ENCODE measurements at regions not wholly inside any gene's neighbourhood (a gene's known extent, or its start where the extent isn't known, plus 50 kb on each side); places are given as distances from the start of the nearest gene placed in this dataset.

- DNase-seq: no peak
These were observed 144.1 kb downstream of the CD8B2 start for GRCh38 chr2:106631281-106631680.

DNA sequence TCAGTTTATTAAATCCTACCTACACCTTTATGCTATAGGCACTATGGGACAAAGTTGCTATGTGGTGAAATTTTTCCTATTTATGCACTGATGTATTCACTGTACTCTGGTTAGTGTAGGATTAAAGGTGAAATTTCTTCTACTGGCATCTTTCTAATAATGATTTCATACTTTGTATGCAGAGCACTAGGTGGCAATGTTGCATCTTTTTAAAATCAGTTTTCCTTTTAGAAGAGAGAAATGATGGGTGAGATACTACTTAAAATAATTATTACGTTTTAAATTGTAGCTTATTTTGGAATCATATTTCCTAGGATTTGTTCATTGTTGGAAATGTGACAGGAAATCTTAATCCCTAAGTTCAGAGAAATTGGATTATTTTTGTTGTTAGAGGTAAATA lies 150.9 kb downstream of the CD8B2 start:
- DNase-seq: no peak

GRCh38 chr2:106638580-106638979 lies 151.4 kb downstream of the CD8B2 start:
- no peak for DNase-seq

- no peak for DNase-seq
These were observed 155.5 kb downstream of the CD8B2 start for GRCh38 chr2:106642679-106643078.

GRCh38 chr2:106644623-106645022 lies 157.5 kb downstream of the CD8B2 start:
- no peak for DNase-seq

GRCh38 chr2:106646605-106647004 lies 159.4 kb downstream of the CD8B2 start:
- no peak for DNase-seq

GRCh38 chr2:106649306-106649705 lies 162.1 kb downstream of the CD8B2 start:
- DNase-seq: no peak

DNA sequence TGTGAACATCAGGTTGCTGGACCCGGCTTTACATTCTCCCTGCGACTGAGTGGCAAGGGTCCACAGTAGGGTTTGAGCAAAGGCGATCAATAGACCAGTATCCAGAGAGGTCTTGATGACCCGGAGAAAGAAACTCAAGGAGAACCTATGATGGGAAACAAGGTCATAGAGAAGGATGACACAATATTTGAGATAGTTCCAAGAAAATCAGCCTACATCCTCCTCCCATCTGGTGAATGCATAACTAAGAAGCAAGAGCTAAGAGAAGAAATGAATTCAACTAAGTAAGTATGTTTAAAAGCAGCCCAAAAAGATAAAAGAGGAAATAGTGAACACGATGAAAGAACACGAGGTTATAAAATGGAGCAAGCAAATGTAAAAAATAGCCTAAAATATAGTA lies 166.3 kb downstream of the CD8B2 start:
- DNase-seq: no peak

DNA sequence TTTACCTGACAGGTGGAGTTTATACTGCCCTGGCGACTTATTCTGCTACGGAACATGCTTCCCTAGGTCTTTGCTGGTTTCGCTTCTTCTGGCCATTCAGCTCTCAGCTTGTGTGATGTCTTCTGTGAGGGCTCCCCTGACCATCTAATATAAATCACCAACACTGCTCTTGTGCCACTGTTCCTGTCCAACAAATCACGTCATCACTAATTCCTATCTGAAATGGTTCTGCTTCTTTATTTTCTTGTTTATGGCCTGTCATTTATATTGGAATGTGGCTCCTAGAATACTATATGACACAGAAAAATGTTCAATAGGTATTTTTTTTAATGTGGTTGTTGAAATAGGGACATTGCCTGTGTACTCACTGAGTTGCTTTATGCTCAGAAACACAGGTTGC lies 171.5 kb downstream of the CD8B2 start:
- DNase-seq: no peak

DNA sequence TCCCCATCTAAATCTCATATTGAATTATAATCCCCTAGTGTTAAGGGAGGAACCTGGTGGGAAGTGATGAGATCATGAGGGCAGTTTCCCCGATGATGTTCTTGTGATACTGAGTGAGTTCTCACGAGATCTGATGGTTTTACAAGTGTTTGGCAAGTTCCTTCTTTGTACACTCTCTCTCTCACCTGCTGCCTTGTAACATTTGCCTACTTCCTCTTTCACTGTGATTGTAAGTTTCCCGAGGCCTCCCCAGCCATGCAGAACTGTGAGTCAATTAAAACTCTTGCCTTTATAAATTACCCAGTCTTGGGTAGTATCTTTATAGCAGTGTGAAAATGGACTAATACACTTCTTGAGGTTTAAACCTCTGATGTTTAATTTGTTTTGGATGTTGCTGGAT lies 177.5 kb downstream of the CD8B2 start:
- peak; percentile 14 to 16 for DNase-seq

DNA sequence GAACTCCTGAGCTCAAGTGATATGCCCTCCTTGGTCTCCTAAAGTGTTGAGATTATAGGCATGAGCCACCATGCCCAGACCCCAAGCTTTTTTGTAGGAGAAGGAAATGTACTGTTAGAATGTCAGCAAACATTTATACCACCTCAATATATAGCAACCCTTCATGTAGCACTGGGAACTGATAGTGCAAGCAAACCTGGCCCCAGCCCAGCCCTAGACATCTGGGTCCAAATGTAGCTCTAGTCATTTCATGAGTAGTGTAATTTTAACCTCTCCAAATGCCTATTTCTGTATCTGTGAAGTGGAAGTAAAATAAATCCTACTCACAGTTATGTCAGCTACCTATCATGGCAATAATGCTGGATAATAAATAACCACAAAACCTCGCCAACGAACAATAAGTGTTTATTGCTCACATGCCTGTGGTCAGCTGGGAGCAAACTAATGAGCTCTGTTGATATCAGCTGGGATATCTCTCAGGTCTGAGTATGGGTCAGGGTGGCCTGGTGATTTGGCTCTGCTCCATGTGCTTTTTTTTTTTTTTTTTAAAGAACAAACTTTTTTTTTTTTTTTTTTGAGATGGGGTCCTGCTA lies 180.4 kb downstream of the CD8B2 start:
- no peak for DNase-seq

DNA sequence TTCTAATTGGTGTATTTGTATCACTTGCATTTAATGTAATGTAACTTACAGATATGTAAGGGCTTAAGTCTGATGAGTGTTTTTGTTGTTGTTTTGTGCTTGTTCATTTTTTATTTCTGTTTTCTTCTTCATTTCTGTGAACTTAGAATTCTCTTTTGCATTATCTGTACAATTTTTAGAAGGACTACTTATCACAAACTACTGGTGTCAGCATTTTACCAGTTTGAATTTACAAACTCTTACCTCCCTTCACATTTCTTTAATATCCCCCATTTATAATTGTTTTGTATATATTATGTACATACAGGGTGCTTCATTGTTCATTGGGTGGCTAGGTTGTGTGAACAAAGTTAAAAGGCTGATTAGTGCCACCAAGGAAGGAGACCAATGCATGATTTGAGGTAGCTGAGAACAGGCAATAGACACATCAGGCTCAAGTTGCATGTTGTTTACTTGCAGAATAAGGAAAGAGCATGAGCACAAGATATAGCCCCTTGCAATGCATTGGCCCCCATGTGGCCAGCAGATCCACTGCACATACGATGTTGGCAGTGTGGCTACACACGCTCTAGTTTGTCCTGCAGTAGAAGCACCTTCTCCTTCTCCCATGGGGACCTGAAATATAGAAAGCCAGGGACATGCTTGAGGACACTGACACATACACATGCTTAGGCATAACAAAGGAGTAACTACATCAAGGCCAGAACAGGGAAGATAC lies 198.2 kb downstream of the CD8B2 start:
- DNase-seq: no peak

DNA sequence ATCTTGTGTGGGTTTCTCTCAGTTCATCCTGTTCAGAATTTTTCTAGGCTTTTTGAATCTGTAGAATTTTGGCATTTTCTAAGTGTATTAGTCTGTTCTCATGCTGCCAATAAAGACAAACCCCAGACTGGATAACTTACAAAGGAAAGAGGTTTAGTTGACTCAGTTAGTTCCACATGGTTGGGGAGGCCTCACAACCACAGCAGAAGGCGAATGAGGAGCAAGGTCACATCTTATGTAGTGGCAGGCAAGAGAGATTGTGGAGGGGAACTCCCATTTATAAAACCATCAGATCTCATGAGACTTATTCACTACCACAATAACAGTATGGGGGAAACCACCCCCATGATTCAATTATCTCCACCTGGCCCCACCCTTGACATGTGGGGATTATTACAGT lies 199.2 kb downstream of the ST6GAL2 start:
- no peak for DNase-seq

DNA sequence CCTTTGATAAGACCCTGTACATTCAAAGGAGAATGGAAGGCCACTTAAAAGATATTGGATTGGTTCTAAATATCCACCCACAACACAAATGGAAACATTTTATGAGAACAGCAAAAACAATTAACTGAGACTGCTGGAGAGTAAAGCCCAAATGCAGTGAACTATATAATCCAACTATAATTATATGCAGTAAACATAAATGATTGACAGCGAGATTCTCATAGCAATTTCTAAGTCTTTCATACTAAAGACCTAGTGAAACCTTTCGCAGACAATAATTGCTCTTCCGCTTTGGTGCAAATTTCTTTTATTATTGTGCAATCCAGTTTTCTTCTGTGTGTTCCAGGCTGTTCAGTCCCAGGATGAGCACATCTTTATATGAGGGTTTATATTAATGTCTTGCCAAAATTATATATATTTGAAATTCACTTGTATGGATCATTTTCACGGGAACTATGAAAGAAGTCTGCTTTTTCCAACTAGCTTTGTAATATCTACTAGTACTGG lies 190.9 kb downstream of the ST6GAL2 start:
- no peak for DNase-seq

GRCh38 chr2:106695919-106696318 lies 190.0 kb downstream of the ST6GAL2 start:
- DNase-seq: no peak

DNA sequence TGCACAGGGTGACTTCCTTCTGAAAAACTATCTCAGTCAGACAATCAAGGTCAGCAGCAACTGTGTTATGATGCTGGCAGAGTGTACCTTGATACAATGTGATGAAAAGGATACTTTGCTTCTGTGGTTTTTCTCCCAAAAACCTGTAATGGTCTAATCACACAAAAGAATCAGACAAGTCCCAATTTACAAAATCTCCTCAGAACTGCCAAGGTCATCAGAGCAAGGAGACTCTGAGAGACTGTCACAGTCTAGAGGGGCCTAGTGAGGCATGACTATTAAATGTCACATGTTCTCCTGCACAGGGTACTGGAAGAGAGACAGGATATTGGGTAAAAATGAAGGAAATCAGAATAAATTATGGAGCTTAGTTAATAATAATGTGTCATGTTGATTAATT lies 185.4 kb downstream of the ST6GAL2 start:
- no peak for DNase-seq

DNA sequence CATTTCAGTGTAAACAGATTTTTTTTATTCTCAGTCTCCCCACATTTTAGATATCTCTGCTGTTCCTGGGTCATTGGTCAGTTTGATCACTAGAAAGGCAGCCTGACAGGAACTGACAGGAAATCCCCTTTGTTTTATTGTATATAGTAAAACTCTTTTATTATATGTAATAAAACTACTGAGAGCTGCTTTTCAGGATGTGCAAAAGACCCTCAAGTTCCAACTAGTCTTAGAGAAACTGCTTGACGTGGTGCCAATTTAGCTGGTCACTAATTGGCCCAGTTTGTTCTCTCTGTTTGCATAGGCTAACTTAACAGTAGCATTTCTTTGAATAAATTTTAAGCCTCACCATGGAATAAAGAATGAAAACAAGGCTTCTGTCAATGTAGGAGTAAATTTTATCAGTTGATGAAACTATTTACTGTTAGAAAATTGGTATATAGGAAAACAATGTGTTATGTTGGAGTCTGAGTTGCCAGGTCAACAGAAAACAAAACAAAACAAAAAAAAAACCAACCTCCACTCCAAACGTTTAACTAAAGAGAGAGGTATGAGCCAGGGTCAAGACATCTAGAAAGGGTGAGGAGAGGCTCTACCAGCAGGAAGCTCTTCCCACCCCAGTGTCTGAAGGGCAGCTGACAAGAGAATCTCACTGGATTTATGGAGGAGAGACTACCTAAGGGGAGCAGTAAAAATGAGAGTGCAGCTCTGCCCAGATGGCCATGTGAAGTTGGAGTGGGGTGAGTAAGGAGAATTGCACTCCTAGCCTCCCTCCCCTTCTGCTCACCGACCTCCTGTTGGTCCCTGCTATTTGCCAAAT lies 184.6 kb downstream of the ST6GAL2 start:
- DNase-seq: no peak

DNA sequence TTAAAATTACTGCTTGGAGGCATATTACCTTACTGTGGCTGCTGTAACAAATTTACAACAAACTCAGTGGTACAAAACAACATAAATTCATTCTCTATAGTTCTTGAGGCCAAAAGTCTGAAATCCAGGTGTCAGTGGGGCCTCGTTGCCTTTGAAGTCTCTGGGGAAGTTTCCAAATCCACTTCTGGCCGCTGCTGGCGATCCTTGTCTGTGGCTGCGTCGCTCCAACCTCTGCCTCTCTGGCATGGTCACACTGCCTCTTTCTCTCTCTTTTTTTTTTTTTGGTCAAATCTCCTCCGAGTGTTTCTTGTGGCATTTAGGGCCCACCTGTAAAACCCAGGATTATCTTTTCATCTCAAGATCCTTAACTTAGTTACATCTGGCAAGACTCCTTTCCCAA lies 182.8 kb downstream of the ST6GAL2 start:
- no peak for DNase-seq

DNA sequence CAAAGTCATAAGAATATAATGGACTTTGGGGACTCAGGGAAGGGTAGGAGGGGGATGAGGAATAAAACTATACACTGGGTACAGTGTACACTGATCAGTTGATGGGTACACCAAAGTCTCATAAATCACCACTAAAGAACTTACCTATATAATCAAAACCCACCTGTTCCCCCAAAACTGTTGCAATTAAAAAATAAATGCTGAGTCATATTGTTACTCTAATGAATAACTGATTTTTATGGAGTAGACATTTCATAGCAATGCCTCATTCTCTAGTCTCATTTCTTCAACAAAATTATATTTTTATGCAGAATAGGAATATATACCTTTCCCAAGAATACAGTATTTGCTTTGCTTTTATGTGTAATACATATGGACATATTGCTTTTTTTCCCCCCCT lies 181.2 kb downstream of the ST6GAL2 start:
- DNase-seq: no peak

DNA sequence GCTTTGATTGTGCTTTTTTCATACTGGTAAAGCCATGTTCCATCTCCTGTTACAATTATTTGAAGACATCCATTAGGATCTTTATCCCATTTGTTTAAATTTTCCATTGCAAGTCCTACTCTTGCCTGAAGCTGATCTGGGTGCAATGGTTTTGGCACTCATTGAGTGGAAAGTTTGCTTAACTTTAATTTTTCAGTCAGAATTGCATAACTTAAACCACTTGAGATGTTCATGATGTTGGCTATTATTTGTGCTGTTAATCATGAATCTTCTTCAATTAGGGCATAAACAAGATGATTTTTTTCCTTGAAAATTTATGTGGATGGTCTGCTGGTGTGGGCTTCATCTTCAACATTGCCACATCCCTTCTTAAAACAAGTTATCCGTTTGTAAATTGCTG lies 180.1 kb downstream of the ST6GAL2 start:
- no peak for DNase-seq

GRCh38 chr2:106706283-106706682 lies 179.7 kb downstream of the ST6GAL2 start:
- no peak for DNase-seq

DNA sequence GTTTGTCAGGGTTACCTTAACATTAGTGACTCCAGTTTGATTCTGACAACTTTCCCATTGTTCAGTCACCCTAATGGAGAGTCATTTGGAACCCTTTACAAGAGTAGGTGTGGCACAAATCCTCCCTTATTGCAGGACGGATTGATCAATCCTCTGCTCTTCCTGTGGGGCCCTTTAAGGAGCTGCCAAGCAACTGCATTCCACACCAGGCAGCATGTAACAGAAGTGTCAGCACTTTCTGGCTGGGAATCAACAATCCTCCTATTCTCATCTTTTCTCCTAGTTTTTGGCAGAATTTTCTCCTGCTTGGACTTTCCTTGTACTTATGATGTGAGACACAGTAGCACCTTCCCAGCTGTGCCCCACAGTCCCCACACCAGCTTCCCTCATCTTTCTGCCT lies 177.8 kb downstream of the ST6GAL2 start:
- no peak for DNase-seq

DNA sequence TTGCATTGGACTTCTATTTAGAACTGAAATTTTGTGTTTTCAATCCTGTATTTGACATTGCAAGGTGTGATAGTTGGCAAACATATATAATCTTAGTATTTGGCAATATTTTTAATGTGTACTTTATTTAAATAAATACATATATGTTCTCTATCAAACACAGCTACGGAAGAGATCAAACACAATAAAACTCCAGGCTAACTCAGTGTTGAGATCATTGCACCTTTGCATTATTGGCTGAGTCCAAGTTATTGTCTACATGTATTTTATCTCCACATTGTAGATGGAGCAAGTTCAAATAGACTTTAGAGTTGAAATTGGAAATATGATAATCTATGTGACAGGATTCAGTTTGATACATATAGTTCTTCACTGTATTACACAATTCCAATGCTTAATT lies 176.7 kb downstream of the ST6GAL2 start:
- DNase-seq: no peak

GRCh38 chr2:106719222-106719621 lies 166.7 kb downstream of the ST6GAL2 start:
- DNase-seq: no peak

Data from inflammatory macrophage (primary cell).